ENCODE measurements at regions not wholly inside any gene's neighbourhood (a gene's known extent, or its start where the extent isn't known, plus 50 kb on each side); places are given as distances from the start of the nearest gene placed in this dataset.

DNA sequence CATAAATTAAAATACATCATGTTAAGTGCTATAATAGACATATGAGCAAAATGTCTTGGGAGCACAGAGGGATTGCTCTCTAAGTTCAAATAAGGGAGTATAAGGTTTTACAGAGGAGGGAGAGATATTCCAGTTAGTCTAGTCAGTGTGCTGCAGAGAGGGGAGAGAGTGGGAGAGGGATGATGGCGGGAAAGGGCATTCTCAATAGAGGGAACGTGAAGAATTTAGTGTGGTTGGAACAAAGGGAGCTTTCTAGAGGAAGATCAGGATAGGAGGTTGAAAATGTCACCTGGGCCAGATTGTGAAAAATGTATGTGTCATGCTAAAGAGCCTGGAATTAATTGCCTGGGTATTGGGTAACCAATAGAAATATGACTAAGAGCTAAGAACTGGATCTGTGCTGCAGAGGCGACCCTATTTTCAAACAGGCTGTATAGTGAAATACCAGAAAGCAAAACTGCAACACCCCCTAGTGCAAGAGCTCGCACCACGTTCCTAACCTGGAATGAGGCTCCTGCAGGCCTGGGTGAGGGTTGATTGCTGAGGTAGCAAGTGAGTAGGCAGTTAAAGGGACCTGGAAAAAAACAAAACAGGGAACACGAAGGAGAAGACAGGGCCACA, 791.8 kb upstream of the C9orf72 start:
- FAIRE-seq (no peak), DNase-seq (ENCODE audit: extremely low spot score, insufficient read length, low read depth) (no peak)

DNA sequence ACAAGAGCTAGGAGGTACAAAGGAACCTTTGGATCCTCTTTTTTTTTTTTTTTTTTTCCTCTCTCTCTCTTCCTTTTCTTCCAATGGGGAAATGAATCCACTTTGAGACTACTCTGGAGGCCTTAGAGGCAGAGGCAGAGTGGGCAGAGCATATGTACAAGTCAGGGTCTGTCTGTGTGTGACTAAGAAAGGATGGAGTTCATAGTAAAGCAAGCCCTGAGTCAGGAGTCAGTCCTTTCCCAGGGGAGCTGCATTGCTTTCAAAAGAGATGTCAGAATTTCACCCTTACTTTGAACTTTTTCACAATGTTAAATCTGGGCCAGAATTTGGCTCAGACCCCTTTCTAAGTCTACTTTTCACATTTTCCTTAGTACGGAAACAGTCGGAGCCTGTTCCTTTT, 792.4 kb upstream of the C9orf72 start:
- no peak for DNase-seq (ENCODE audit: extremely low spot score, insufficient read length, low read depth)
- no peak for FAIRE-seq

DNA sequence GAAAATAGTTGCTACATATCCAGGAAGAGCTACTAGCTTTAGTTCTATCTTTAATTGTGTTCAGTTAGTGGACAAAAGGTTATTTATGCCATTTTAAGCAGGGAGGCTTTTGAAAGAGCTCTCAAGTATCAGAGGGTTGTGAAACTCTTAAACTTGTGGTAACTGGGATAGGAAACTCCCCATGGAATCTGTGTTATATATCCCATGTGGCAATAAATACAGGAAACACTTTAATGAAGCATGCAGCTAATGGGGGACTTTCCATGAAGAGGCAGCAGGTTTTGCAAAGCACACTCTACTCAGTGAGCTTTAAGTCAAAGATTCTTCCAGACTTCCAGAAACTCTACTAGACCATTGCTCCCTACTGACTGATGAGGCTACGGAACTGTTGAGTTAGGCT, 805.0 kb upstream of the C9orf72 start:
- no peak for FAIRE-seq
- no peak for DNase-seq (ENCODE audit: extremely low spot score, insufficient read length, low read depth)

DNA sequence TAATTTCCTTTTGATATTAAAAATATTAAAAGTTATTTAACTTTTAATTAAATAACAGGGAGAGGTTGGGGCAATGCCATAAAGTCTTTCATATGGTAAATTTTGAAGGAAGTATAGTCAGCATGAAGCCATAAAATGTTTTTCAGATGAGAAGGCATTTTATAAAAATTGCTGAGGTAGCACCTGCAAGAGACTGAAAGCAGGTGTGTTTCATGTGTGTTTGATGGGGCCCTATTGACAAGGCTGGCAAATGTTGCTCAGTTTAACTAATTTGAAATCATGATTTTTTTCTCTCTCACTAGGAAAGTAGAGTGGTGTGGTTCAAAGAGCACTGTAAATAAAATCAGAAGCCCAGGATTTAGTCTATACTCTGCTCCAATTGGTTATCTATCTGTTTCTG, 805.8 kb upstream of the C9orf72 start:
- no peak for FAIRE-seq
- DNase-seq (ENCODE audit: extremely low spot score, insufficient read length, low read depth), result no peak

DNA sequence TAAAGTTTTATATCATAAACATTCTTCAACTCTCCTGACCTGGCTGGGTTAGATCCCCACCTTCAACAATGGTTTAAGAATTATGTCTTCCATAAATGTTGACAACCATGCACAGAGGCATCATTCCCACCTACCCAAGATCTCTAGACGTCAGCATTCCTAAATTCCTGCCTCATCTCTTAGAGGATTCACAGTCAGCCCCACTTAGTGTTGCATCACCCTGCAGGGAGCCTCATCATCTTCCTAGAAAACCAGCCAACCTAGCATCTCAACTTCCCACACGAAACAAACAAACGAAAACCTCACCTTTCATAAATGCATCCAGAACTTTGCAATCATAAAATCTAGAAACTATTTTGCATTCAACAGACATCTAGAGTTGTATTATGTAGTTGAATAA, 816.1 kb upstream of the C9orf72 start:
- FAIRE-seq (no peak), DNase-seq (ENCODE audit: extremely low spot score, insufficient read length, low read depth) (no peak)

DNA sequence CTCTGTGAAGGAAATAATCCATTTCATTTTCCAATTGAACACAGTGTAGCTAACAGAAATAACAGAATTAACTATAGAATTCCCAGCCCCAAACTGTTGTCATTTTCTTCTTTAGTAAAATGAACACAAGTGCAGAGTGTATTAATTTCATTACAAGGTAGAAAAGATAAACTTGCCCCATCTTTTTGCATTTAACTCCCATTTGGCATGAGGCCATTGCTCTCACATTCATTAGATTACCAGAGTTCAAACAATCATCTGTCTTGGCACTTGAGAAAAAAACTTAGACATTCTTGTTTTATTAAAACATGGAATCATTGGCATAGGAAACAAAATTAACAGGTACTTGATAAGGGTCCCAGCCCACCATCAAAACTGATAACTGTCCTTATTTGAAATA, 821.5 kb upstream of the C9orf72 start:
- FAIRE-seq, result no peak

DNA sequence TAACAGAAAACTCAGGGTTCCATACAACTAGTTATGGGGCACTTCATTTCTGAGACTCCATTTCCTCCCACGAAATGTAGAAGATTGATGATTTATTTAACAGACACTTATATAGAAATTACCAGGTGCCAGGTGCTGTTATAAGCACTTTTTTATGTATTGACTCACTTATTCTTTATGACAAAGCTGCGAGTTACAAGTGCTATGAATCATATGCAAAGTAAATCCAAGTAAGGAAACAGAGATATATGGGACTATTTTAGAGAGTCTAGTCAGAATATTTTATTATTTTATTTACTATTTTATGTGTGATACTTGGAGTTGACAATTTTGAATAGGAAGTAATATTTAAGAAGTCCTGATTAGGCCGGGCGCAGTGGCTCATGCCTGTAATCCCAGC, 822.8 kb upstream of the C9orf72 start:
- FAIRE-seq, result no peak
- no peak for DNase-seq (ENCODE audit: extremely low spot score, insufficient read length, low read depth)

More for the DNA sequence above, 821.5 kb upstream of the C9orf72 start:
- no peak for DNase-seq (ENCODE audit: extremely low spot score, insufficient read length, low read depth)

DNA sequence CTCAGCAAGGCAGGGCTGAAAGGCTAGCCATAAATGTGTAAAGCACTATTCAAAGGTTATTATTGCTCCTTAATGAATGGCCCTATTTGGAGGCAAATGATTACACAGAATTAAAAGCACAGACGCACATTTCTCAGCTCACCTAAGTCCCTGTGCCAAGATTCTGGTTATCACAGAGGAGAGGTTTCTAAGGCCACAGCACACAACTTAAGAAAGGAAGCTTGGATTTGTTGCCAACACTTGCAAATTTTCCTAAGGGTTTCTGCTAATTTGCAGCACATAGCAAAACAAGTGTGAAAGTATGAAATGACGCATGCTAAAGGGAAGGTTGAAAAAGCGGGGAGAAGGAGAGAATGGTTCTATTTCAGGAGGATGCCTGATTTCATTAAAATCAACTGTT, 834.1 kb upstream of the C9orf72 start:
- FAIRE-seq (no peak), DNase-seq (ENCODE audit: extremely low spot score, insufficient read length, low read depth) (no peak)

DNA sequence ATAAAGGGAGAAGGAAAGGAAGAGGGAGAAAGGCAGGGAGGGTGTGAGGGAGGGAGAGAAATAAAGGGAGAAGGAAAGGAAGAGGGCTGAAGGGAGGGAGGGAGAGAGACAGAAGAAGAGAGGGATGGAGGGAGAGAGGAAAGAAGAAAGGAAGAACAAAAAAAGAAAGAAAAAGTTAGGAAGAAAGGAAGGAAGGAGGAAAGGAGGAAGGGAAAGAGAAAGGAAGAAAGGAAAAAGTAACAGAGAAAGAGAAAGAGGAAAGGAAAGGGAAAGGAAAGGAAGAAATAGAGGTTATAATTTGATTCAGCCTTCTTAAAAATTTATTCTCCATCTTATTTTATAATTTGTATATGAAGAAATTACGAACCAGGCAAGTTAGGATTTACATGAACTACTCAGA, 836.6 kb upstream of the C9orf72 start:
- DNase-seq (ENCODE audit: extremely low spot score, insufficient read length, low read depth) (no peak), FAIRE-seq (no peak)

DNA sequence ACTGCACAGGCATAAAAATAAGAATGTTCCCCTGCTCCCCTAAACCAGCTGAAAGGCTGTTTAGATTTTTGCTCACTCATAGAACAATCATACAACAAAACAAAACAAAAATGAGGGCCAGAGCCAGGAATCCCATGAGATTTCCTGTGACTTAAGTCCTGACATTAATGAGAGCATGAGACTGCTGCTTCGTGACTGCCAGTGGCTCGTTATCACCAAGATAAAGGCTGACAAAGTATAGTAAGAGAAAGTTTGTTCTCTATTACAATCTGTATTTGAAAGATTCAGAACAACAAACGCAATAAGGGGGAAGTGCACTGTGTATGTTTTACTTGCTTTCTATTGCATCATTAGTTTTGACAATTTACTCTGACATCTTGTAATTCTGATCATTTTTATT, 837.1 kb upstream of the C9orf72 start:
- no peak for FAIRE-seq

DNA sequence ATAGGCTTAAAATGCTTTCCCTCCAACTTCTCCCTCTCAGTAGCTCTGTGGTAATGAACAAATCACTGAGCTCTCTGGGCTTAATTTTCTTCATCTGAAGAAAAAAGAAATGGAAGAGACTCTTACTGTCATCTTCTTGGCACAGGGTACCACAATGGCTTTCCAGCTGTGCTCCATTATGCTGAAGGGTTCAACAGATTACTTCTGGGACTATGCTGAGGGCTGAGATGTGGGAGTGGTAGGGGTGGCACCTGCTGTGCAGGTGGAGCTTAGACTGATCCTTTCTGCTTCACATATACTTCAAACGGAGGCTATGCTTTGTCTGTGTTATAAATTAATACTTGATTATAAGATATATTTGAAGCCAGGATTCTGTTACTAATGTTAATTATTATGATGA, 840.2 kb upstream of the C9orf72 start:
- no peak for DNase-seq (ENCODE audit: extremely low spot score, insufficient read length, low read depth)
- FAIRE-seq, result no peak

More for the DNA sequence above, 837.1 kb upstream of the C9orf72 start:
- DNase-seq (ENCODE audit: extremely low spot score, insufficient read length, low read depth), result no peak

DNA sequence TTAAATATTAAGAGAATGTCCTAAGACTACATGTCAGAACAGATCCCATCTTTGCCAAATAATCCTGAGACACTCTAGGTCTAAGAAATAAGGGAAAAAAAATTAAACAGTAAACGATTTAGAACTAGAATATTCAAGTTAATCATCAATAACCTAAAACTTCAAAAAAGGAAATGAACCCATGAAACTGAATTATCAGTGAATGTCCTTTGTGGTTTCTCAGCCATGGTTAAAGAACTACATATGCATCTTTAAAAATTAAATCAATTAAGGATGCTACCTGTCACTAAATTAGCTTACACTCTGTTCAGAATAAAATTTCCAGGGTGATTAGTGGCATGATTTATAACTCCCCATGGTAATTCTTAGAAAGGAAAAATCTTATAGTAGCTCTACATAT, 850.0 kb upstream of the C9orf72 start:
- no peak for DNase-seq (ENCODE audit: extremely low spot score, insufficient read length, low read depth)
- no peak for FAIRE-seq

DNA sequence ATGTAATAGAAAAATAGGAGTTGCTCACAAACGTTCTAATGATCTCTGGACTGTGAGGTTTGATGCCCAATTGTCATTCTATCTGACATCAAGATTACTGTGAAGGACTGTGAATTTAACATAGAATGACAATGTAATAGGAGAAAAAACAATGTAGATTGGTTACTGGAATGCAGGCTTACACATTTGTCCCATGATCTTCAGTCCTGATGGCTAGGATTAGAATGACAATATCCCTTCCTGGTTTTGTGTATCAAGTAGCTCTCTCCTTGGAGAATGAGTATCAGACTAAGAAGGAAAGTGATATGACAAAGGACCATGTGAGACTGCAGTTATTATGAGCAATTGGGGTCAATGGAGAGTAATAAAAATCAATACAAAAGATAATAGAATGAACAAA, 862.2 kb upstream of the C9orf72 start:
- no peak for FAIRE-seq
- no peak for DNase-seq (ENCODE audit: extremely low spot score, insufficient read length, low read depth)

DNA sequence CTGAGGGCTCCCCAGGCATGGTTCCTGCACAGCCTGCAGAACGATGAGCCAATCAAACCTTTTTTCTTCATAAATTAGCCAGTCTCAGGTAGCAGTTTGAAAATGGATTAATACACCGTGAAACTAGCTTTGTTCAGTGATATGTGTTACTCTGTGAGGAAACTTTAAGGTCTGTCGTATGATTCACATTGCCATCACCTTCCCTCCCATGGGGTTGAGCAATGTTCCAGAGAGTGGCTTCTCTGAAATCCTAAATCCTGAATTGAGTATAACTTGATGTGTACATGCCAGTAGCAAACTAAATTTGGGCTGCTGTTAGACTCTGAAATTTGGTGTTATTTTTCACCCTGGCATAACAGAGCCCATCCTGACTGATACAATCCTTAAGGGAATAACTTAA, 866.4 kb upstream of the C9orf72 start:
- FAIRE-seq (no peak), DNase-seq (ENCODE audit: extremely low spot score, insufficient read length, low read depth) (no peak)

DNA sequence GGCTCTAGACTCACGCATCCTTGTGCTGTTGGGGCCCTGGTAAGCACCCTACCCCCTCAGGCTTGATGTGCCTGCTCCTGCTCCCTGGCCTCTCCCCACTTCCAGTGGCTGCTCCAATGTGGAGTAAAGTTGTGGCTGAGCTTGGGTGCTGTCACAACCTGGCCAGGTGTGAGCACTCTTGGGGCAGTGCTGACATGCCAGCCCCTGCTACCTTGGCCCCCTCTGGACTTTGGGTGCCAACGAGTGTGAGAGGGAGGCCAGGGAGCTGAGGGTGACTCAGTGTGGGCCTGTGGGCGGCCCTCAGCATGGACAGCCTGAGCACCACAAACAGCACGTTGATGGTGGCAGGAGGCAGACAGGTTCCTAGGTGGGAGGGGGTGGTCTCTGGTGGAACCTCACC, 870.2 kb upstream of the C9orf72 start:
- no peak for FAIRE-seq

DNA sequence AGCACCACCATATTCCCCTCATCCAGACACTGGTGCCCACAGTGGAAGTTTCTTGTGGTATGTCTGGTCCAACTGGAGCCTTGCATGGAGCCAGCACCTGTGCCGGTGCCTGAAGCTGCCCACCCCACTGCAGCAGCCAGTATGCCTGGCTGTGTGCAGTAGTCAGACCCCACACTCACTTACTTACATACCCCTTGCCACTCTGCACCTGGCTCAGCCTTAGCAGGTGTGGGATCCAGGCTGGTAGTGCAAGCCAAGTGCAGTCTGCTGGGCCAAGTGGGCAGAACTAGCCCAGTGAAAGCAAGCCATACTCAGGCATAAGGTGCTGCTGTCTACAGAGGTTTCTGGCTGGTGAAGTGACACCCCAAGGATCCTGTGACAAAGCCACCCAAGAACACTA, 871.4 kb upstream of the C9orf72 start:
- FAIRE-seq, result no peak

More for the DNA sequence above, 870.2 kb upstream of the C9orf72 start:
- DNase-seq (ENCODE audit: extremely low spot score, insufficient read length, low read depth), result no peak

DNA sequence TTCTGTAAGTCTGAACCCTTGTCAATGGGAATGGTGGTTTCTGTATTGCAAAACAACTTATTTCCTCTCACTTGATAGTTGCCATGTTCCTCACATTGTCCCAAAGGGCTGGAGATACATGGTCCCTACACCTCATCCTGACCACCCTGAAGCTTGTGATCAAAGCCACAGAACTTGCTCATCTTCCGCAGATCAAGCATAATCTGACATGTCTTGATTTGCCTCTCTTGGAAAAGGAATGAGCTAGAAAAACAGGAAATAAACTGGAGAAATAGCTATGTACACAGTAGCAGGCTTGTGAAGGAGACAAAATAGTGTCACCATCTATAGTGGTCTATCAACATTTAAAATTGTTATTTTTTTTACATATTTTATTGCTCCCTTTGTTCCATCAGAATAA, 871.9 kb upstream of the C9orf72 start:
- no peak for DNase-seq (ENCODE audit: extremely low spot score, insufficient read length, low read depth)
- FAIRE-seq, result no peak

More for the DNA sequence above, 871.4 kb upstream of the C9orf72 start:
- no peak for DNase-seq (ENCODE audit: extremely low spot score, insufficient read length, low read depth)

DNA sequence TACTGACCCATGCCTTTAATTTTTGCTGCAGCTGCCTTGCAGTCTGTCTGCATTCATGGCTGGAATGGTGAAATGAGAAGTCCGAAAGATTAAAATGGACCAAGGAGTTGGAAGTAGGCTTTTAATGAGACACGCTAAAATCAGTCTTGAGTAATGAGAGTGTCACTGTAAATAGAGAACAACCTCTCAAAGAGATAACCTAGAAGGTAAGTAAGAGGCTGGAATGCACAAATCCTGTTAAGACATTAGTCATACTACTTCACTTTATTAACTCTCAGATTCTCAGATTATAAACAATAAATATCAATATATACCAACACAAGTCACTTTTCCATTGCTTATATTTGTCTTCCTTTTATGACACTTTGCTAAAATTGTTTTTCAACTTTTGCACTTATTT, 880.6 kb upstream of the C9orf72 start:
- no peak for FAIRE-seq

DNA sequence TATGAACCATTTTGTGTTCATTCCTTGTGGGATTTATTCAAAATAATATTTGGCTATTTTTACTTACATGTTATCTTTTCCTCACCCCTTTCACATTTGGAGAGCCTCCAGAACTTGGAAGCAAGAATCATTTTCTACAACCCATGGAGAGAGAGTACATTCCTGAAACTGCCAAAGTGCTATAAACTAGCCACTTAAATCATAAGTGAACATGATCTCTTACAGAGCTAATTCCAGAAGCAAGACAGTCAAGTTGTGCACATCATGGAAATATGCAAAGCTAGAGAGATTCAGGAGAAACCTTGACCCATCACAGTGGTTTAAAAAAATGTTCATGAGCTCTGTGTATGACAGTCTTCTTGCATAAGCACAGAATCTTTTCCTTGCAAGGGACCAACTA, 883.6 kb upstream of the C9orf72 start:
- DNase-seq (ENCODE audit: extremely low spot score, insufficient read length, low read depth), result no peak
- FAIRE-seq, result no peak

More for the DNA sequence above, 880.6 kb upstream of the C9orf72 start:
- no peak for DNase-seq (ENCODE audit: extremely low spot score, insufficient read length, low read depth)

DNA sequence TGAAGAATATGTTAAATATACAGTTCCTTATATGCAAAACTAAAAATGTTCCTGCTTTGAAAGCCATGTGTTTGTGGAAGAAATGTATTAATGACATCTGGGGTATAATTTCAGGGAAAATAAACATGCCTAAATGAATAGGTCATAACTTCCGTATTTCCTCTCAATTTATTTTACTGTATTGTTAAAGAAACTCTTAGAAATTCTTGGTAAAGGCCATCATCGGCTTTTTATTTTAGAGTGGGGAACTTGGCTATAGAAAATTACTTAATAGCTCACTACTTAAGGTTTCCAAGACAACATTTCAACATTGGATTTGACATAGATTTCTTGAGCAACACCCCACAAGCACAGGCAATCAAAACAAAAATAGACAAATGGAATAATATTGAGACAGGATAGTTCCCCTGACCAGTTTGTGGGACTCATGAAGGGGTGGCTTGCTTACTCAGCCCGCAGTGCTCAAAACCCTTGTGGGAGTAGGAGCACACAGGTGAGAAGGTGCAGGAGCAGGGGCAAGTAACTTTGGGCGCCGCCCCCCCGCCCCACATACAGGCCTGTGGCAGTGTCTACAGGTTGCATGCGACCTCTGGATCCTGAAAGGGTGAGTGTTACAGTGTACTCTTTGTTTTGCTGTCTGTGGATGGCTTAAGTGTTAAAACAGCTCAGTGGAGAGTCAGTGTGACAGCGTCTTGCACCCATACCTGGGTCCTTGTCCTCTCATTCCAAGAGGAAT, 891.4 kb upstream of the C9orf72 start:
- FAIRE-seq, result no peak
- DNase-seq (ENCODE audit: extremely low spot score, insufficient read length, low read depth), result no peak

DNA sequence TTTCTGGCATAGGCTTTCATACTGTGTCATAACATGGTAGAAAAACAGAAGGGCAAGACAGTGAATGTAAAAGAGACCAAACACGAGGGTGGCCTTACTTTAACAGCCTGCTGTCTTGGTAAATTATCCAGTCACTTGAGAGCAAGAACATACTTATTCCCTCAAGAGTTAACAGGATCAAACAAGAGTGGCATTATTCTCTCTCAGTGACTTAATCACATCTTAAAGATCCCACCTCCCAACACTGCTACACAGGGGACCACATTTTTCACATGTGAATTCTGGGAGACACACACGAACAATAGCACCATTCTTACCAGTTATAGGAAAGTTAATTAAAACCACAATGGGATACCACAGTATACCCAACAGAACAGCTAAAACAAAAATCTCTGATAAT, 898.0 kb upstream of the C9orf72 start:
- FAIRE-seq, result no peak
- no peak for DNase-seq (ENCODE audit: extremely low spot score, insufficient read length, low read depth)

DNA sequence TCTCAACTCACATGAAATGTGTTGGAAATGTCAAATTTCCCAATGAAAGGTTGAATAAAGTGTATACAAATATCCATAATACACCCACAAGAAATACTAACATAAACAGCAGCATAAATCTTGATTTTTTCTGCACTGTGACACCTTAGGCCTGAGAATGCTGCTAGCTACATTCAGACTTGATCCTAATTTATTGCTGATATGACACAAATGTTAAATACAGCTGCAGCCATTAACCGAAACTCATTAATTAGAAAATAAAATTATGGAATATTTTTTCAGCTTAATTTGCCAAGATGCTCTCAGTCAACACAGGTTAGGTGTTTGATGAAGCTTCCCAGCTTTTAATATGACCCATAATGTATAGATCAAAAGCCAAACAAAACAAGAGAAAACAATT, 914.3 kb upstream of the C9orf72 start:
- no peak for DNase-seq (ENCODE audit: extremely low spot score, insufficient read length, low read depth)
- FAIRE-seq, result no peak

Measured in GM18507 (cell line).